SU-DHL-6 (cell line): ENCODE measurements at regions not wholly inside any gene's neighbourhood (a gene's known extent, or its start where the extent isn't known, plus 50 kb on each side); places are given as distances from the start of the nearest gene placed in this dataset.

Source experiments
- CTCF ChIP-seq: fragments of 200-600 bp; sonication (generic); IDR thresholded peaks from one replicate; pipeline ENCODE4 v1.5.1; 2017; ENCODE audit warnings: antibody characterized with exemption, mild to moderate bottlenecking, low read length, moderate library complexity; ENCODE audit not compliant: insufficient read depth, poor library complexity, severe bottlenecking
- EZH2phosphoT487 ChIP-seq: fragments of 200-600 bp; sonication (generic), shearing (Covaris generic); conservative IDR thresholded peaks from 2 replicates; pipeline ENCODE4 v1.6.1; 2018; ENCODE audit warnings: mild to moderate bottlenecking, antibody characterized with exemption, low read length, moderate library complexity, mixed read lengths

- no peak for TF ChIP-seq CTCF
- TF ChIP-seq EZH2phosphoT487 = no peak
These were observed 181.0 kb downstream of the SI start for GRCh38 chr3:164897342-164897741.
